Muscle layer of duodenum (tissue), 2 donors: ENCODE measurements at regions not wholly inside any gene's neighbourhood (a gene's known extent, or its start where the extent isn't known, plus 50 kb on each side); places are given as distances from the start of the nearest gene placed in this dataset.
"Not testable (repeated sequence)": the region's sequence is repeated elsewhere in the genome, so short reads cannot be mapped to it uniquely, and the experiment has no call there.

Experiments used
- H3K27ac ChIP-seq: one replicate; pipeline ENCODE4 v1.7.0; 2013; ENCODE audit warnings: mild to moderate bottlenecking, low read length
- H3K27me3 ChIP-seq: one replicate; pipeline ENCODE4 v1.7.0; 2013; ENCODE audit warnings: low read depth, mild to moderate bottlenecking, control low read depth, low read length
- H3K36me3 ChIP-seq, 2 donors: one replicate each; pipeline ENCODE4 v1.7.0; 2013; ENCODE audit warnings: low read length in 2 of 2, control low read depth in 1 of 2, mild to moderate bottlenecking in 1 of 2; ENCODE audit not compliant: insufficient read depth in 2 of 2, control insufficient read depth in 1 of 2
- H3K4me1 ChIP-seq, 2 donors: one replicate each; pipeline ENCODE4 v1.7.0; 2013; ENCODE audit warnings: low read length in 2 of 2, mild to moderate bottlenecking in 2 of 2, control low read depth in 1 of 2, moderate library complexity in 1 of 2; ENCODE audit not compliant: insufficient read depth in 2 of 2, control insufficient read depth in 1 of 2
- H3K4me3 ChIP-seq, 2 donors: one replicate each; pipeline ENCODE4 v1.7.0; 2013; ENCODE audit warnings: low read length in 2 of 2, low read depth in 1 of 2, mild to moderate bottlenecking in 1 of 2
- H3K9me3 ChIP-seq, 2 donors: one replicate each; pipeline ENCODE4 v1.7.0; 2013; ENCODE audit warnings: low read length in 2 of 2, control low read depth in 1 of 2, mild to moderate bottlenecking in 1 of 2; ENCODE audit not compliant: control insufficient read depth in 1 of 2
- donor health status: healthy.

- Histone ChIP-seq H3K4me3 (no peak overlapping the region), H3K9me3 (peaks cover 0 to 5% of the 10 kb centered on the region in 2 donors), H3K4me1 (no peaks in the 10 kb centered on the region), H3K36me3 (no peaks in the 10 kb centered on the region), H3K27me3 (no peaks in the 10 kb centered on the region), H3K27ac (no peak overlapping the region)
Measured at GRCh38 chr3:104397713-104398112, 969.0 kb upstream of the ALCAM start.

GRCh38 chr3:104402902-104403301, 963.8 kb upstream of the ALCAM start:
- Histone ChIP-seq H3K4me1 (no peaks in the 10 kb centered on the region), H3K27me3 (no peaks in the 10 kb centered on the region), H3K4me3 (no peak overlapping the region), H3K9me3 (peaks cover 0 to 5% of the 10 kb centered on the region in 2 donors), H3K36me3 (no peaks in the 10 kb centered on the region), H3K27ac (no peak overlapping the region)

- H3K36me3 ChIP-seq: no peaks in the 10 kb centered on the region
- H3K27me3 ChIP-seq: no peaks in the 10 kb centered on the region
- no peak overlapping the region for H3K27ac ChIP-seq
- H3K4me1 ChIP-seq: no peaks in the 10 kb centered on the region
- H3K9me3 ChIP-seq: no peaks in the 10 kb centered on the region
- H3K4me3 ChIP-seq: no peak overlapping the region
Measured at GRCh38 chr3:104411757-104412156, 955.0 kb upstream of the ALCAM start.

GRCh38 chr3:104412608-104413580, 953.8 kb upstream of the ALCAM start:
- no peak overlapping the region for H3K27ac ChIP-seq
- H3K4me1 ChIP-seq: no peaks in the 10 kb centered on the region
- no peaks in the 10 kb centered on the region for H3K27me3 ChIP-seq
- no peaks in the 10 kb centered on the region for H3K9me3 ChIP-seq
- H3K36me3 ChIP-seq: no peaks in the 10 kb centered on the region
- H3K4me3 ChIP-seq: no peak overlapping the region

- Histone ChIP-seq H3K4me3 (no peak overlapping the region), H3K27me3 (no peaks in the 10 kb centered on the region), H3K9me3 (no peaks in the 10 kb centered on the region), H3K36me3 (no peaks in the 10 kb centered on the region), H3K4me1 (no peaks in the 10 kb centered on the region), H3K27ac (no peak overlapping the region)
Measured at GRCh38 chr3:104428337-104428925, 938.3 kb upstream of the ALCAM start.

GRCh38 chr3:104429727-104430126, 937.0 kb upstream of the ALCAM start:
- Histone ChIP-seq H3K27me3 (no peaks in the 10 kb centered on the region), H3K36me3 (no peaks in the 10 kb centered on the region), H3K4me1 (no peaks in the 10 kb centered on the region), H3K9me3 (no peaks in the 10 kb centered on the region), H3K4me3 (no peak overlapping the region), H3K27ac (no peak overlapping the region)

- Histone ChIP-seq H3K4me1 (peaks cover 0 to 10% of the 10 kb centered on the region in 2 donors), H3K27me3 (no peaks in the 10 kb centered on the region), H3K36me3 (no peaks in the 10 kb centered on the region), H3K27ac (no peak overlapping the region), H3K9me3 (no peaks in the 10 kb centered on the region), H3K4me3 (no peak overlapping the region)
Measured at GRCh38 chr3:104436506-104436905, 930.2 kb upstream of the ALCAM start.

GRCh38 chr3:104437131-104437750, 929.5 kb upstream of the ALCAM start:
- H3K27me3 ChIP-seq: no peaks in the 10 kb centered on the region
- H3K36me3 ChIP-seq: no peaks in the 10 kb centered on the region
- no peaks in the 10 kb centered on the region for H3K9me3 ChIP-seq
- H3K4me3 ChIP-seq: no peak overlapping the region
- H3K27ac ChIP-seq: no peak overlapping the region
- peaks cover 0 to 10% of the 10 kb centered on the region in 2 donors for H3K4me1 ChIP-seq

GRCh38 chr3:104437891-104438290, 928.8 kb upstream of the ALCAM start:
- Histone ChIP-seq H3K4me3 (no peak overlapping the region), H3K36me3 (no peaks in the 10 kb centered on the region), H3K27me3 (no peaks in the 10 kb centered on the region), H3K9me3 (no peaks in the 10 kb centered on the region), H3K27ac (no peak overlapping the region), H3K4me1 (peaks cover 0 to 10% of the 10 kb centered on the region in 2 donors)

- H3K27ac ChIP-seq: no peak overlapping the region
- H3K36me3 ChIP-seq: no peaks in the 10 kb centered on the region
- H3K4me1 ChIP-seq: peaks cover 0 to 10% of the 10 kb centered on the region in 2 donors
Measured at GRCh38 chr3:104438706-104439105, 928.0 kb upstream of the ALCAM start.

GRCh38 chr3:104445252-104445919, 921.3 kb upstream of the ALCAM start:
- H3K9me3 ChIP-seq, H3K27me3 ChIP-seq, H3K4me1 ChIP-seq, H3K4me3 ChIP-seq, H3K36me3 ChIP-seq, H3K27ac ChIP-seq: not testable (repeated sequence)

More at GRCh38 chr3:104438706-104439105, 928.0 kb upstream of the ALCAM start:
- H3K4me3 ChIP-seq: no peak overlapping the region
- no peaks in the 10 kb centered on the region for H3K27me3 ChIP-seq
- no peaks in the 10 kb centered on the region for H3K9me3 ChIP-seq
